NCI-H345 (cell line): ENCODE measurements at regions not wholly inside any gene's neighbourhood (a gene's known extent, or its start where the extent isn't known, plus 50 kb on each side); places are given as distances from the start of the nearest gene placed in this dataset.

Experiments
- DNase-seq: peaks from one replicate; lab custom pipeline; 2025; lab: John Stamatoyannopoulos, UW

DNA sequence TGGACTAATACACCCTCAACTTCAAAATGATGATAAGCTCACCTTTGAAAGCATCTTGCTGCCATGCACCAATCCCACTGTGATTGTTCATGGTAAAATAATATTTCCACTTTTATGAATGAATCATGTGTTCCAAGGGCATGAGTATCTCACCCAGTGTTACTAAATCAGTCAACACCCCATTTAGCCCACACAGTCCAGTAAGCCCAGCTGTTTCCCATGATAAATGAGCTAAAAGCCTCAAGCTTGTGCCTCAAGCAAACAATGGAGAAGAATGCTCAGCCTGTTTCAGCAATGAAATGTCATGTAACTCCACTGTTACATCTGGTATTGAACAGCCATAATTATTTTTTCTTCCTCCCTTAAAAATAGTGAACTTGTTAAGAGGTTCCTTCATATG, 442.5 kb downstream of the XPNPEP1 start:
- DNase-seq: no peak

- DNase-seq: no peak
These were observed 447.4 kb downstream of the XPNPEP1 start for GRCh38 chr10:109475711-109476421.

- DNase-seq: no peak
These were observed 448.5 kb downstream of the XPNPEP1 start for GRCh38 chr10:109474812-109475211.

DNA sequence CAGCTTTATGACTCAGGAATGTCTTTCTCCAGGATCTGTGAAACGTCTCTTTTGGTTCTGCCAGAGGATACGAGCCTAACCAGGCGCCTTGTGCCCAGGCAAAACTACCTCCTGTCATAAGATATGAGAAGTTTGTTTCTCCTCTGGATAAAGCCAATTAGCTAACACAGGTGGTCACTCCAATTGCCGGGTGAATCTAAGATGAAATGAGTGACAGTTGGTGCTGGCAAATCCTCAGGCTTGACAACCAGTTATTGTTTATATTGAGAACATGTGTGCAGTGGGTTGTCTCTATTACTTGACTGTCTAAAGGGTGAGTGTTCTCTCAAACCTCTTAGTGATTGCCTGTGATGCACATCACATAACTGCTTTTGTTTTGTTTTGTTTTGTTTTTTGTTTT, 449.1 kb downstream of the XPNPEP1 start:
- no peak for DNase-seq

DNA sequence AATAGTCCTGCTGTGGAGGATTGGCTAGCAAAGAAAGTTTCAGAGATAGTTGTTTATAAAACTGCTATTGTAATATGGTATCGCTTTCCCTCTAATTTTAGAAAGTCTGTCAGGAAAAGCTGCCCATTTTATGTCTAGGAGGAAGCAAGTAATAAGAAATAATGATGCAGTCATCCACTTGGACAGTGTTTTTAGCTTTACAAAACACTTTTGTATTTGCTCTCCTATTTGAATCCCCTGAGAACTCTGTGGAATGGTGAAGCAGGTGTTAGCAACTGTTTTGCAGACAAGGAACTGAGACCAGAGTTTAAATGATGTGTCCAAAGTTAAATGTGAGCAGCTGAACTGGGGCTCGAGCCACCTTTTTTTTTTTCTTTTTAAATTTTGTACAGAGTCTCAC, 455.8 kb downstream of the XPNPEP1 start:
- DNase-seq: no peak

DNA sequence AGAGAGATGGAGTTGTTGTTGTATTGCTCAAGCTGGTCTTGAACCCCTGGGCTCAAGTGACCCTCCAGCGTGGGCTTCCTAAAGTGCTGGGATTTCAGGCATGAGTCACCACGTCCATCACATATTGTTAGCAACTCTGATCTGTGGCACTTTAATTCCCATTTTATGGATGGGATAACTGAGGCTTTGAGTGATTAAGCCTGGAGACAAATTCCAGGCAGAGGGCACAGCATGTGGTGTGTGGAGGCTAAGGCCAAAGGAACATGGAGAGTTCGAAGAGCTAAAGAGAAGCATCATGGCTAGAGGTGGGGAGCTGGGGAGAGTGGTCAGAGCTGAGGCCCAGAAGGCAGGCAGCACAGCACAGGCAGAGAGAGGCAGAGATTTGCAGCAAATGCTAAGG, 458.4 kb downstream of the XPNPEP1 start:
- no peak for DNase-seq

GRCh38 chr10:109457302-109457638, 466.0 kb downstream of the XPNPEP1 start:
- no peak for DNase-seq

- no peak for DNase-seq
These were observed 466.6 kb downstream of the XPNPEP1 start for GRCh38 chr10:109456566-109457301.

GRCh38 chr10:109454691-109455090, 468.6 kb downstream of the XPNPEP1 start:
- DNase-seq: no peak

DNA sequence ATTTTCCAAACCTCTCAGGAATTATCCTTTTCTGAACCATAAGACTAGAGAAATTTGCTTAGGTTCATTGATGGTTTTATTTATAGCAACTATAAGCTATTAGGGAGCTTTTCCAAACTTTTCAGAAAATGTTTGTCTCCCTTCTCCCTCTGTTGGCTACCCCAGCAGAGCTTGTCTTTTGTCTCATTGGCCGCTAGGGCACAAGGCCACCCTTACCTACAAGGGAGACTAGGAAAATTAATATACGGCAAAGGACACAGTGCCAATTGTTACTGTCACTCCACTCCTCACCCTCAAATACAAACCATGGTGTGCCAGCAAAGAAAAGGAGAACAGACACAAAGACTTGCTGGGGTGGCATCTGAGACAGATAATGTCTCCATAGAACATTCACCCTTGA, 471.4 kb downstream of the XPNPEP1 start:
- DNase-seq: no peak

GRCh38 chr10:109450702-109451101, 472.6 kb downstream of the XPNPEP1 start:
- no peak for DNase-seq

DNA sequence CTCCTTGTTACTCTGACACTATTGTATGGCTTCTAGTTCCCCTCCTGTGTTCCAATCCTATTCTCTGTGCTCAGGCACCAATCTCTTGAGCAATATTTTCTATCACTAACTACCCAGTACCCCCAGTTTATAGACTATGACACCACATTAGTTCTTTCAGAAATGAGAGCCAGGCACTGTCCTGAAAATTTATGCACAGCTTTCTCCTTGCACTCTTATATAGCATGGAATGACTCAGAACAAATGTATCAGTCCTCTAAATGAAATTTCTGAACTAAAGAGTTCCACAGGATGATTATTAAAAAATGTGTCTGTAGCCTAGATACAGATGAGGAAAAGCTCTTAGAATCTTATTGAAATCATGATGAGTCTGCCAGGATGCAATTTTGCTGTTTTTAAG, 489.9 kb downstream of the XPNPEP1 start:
- DNase-seq: no peak

DNA sequence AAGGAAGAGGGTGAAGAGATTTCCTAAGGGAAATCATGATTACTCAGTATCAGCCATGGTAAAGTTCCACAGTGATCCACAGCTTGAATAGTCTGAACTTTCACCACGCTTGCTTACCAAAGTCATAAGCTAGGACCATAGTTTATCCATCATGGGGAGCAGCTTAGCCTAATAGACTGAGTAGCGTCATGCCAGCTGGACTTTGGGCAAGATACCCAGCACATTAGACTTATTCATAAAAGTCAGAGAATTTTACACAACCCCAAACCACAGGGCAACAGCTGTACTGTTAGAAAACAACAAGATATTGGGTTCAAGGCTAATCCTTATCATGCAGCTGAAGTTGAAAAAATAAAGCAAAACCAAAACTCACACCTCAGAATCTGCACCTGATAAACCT, 491.0 kb downstream of the XPNPEP1 start:
- DNase-seq: no peak

GRCh38 chr10:109430799-109431198, 492.5 kb downstream of the XPNPEP1 start:
- DNase-seq: no peak

DNA sequence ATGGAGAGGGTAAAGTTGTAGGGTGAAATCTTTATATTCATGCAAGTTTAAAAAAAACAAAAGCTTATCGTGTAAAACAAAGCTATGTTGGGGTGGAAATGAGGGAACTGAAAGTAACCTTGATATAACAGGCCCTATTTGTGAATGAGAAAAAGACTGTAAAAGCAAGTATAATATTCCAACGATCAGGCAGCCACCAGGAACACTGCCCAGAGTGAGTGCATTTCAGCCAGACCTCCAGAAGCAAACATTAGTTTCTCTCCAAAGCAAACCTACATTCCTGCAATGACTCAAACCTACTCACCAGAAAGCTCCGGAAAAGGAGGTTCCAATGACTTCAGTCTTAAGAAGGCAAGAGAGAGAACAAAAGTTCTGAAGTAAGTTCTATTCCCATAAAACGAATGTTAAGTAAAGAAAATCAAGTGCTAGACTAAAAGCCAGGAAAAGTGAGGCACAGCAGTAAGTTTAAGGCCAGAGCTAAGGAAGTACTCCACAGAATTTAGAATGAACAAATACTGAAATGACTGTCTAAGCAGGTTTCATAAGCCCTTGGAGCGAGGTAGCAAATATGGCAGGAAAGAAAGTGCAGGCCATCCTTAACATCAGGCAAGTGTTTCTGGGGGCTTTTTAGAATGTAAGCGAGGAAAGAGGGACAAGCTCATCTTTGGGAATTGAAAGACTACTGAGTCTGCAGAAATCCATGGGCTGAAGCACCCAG, 493.1 kb downstream of the XPNPEP1 start:
- no peak for DNase-seq

DNA sequence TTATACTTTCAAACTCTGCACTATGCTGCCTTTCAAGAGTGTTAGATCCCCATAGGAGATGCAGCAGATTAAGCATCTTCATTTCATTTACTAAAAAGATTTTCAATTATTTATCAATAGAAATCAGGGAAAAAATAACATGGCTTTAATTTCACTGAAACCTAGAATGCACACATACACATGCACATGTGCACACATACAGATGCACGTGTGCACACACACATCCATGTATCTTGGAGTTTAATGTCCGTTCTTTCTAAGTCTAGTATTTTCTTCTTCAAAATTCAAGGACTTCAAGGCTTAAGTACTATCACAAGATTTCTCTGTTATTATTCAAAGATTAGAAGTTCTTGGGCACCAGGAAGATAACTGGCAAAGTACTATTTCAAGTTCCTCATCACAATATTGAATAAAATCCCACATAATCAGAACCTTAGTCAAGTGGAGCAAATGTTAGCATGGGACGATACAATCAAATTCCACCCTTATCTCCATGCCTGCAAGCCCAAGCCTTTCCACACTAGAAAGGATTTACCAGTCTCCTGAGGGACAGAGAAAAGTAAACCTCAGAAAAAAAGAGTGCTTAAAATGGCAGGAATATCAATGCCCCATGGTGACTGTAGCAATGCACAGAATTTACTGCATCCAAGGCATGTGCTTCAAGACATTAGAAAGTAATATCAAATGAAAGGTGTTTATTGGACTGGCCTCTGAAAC, 494.4 kb downstream of the XPNPEP1 start:
- no peak for DNase-seq

DNA sequence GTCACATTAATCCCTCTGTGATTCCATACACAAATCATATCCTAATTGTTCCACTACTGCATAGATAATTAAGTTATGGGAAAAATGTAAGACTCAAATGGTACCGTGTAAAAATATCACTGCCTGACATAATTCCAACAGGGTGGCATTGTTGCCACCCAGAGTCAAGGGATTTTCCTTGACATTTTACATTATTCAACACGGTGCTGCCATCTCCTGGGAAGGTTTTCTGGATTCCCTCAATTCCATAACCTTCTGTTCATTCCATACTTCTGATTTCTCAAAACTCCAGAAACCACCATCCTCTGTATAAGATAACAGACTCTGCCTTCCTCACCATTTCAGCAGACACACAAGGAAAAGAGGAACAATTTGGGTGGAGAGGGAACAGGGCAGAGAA, 495.9 kb downstream of the XPNPEP1 start:
- no peak for DNase-seq

GRCh38 chr10:109426987-109427386, 496.3 kb downstream of the XPNPEP1 start:
- DNase-seq: no peak

DNA sequence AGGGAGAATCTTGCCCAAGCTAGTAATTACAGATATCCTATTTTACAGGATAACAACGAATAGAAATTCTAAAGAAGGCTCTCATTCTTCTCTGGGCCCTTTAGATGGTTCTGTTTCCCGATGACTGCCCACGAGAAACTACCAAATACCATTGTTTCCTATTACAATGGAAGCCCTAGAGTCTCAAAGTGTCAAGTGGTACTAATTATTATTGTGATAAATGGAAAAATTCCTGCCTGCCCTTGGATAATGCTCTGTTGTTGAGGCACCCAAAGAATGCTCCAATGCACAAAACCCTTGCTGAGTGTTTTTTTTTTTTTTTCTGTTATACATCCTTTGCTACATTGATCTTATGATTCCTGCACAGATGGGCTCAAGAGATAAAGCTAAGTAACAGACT, 504.5 kb downstream of the XPNPEP1 start:
- no peak for DNase-seq

GRCh38 chr10:109417803-109418202, 505.5 kb downstream of the XPNPEP1 start:
- no peak for DNase-seq

GRCh38 chr10:109412353-109412752, 511.0 kb downstream of the XPNPEP1 start:
- no peak for DNase-seq

DNA sequence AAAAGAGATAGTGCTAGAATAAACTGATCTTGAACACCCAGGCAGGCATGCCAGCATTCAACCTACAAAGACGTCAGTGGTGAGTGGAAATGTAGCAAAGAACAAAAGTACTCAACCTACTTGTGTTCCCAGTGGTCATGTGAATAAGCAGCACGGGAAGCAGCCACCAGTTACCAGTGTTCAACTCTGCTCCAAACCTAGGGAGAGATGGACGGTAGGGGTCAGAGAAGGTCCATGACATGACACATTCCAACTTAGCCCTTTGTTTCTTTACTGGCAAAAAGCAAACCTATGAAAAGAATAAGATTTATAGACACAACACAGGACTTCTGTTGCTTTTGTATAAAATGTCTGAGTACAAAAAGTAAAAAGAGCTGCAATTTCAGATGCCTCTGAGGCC, 511.4 kb downstream of the XPNPEP1 start:
- DNase-seq: no peak

DNA sequence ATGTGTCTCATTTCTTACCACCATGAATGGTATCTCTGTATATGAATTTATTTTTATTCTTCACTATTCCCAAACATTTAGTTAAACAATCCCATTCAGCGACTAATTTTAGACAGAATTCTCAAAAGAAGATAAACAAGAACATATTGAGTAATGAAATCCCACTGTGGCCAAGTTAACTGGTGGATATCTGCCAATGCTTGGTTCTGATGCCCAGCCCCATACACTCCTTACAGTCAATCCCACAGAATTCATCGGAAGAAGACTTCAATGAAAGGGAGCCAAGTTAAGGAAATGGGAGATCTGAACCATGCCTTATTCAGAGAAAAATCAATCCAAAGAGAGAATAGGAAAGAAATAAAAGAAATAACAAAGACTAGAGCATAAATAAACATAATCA, 518.0 kb downstream of the XPNPEP1 start:
- DNase-seq: no peak
